GM21423 (cell line): ENCODE measurements at regions not wholly inside any gene's neighbourhood (a gene's known extent, or its start where the extent isn't known, plus 50 kb on each side); places are given as distances from the start of the nearest gene placed in this dataset.

ENCODE experiments used
- ATAC-seq: cut with Tn5 transposase; IDR thresholded peaks from one replicate; pipeline ENCODE4 v1.9.1; 2021; ENCODE audit warnings: mild to moderate bottlenecking, moderate library complexity; ENCODE audit not compliant: unreplicated experiment

DNA sequence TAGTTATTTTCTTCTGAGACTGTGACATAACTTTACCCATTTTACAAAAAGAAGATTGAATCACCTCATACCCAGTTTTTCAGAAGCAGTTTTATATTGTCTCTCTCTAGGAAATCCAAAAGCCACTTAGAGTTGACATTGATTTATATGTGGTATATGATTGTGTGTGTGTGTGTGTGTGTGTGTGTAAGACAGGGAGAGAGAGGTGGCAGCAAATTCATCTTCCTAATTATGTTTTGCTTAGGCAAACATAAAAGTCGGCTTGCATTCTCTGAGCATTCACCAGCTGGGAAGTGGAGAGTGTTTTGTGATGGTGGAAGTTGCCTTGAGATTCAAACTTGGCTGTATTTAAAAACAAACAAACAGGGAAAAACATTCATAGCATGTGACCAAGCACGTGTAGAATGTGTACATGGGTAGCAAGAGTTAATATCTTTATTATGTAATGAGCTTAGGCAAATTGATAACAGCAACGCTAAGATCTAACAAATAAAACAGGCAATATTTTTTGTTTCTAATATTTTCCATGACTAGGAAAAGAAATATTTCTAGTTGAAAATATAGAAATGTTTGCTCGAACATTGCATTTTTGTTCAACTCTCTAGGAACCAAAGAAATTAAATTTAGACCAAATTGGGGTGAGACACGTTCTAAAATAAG, 64.4 kb upstream of the IGF1R start:
- no peak for ATAC-seq

DNA sequence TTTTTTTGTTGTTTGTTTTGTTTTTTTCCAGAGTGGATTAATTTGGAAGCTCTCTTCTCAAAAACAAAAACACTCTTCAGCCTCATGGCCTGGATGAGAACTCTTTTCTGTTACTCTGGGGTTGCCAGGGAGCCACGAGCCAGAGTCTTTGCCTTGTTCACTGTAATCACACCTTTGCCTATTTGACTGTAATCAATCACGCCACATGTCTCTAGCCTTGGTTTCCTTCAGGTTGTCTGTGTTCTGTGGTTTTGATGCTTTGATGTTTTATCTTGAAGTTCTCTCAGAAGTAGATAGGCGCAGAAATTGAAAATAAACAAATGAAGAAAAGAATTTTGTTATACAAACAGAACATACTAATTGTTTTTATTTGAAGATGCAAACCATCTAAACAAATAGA, 62.3 kb upstream of the IGF1R start:
- ATAC-seq = no peak

DNA sequence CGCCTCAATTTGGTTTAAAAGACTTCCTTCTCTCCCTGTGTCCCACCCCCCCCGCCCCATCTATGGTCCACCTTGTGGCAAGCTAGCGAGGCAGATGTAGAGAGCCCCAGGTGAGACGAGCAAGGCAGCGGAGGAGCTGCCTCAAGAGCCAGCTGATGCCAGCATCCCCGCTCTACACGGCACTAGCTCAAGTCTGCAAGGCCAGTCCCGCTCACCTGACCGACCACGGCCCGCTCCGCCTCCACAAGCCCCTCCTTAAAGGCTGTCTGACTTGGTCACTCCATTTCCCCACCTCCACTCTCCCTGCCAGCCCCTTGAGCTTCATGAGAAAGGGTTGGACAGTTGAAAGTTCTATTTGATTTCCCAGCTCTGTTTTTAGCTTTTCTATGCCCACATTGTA, 56.2 kb upstream of the IGF1R start:
- ATAC-seq = no peak

DNA sequence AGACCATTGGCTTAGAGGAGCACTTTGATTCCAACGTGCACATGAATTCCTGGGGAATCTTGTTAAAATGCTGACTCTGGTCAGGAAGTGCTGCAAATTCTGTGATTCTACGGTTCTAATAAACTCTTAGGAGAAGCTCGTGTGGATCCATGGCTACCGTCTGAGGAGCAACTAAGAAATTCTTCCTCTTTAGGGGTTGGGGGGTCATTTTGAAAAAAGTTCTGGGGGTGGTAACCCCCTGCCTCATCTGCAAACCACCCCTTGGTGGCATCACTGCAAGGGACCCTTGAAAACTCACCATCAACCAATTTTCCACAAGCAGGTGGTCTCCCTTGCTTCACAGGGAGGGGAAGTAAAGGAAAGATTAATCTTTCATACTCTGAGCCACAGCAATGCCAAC, 52.2 kb upstream of the IGF1R start:
- ATAC-seq = no peak

DNA sequence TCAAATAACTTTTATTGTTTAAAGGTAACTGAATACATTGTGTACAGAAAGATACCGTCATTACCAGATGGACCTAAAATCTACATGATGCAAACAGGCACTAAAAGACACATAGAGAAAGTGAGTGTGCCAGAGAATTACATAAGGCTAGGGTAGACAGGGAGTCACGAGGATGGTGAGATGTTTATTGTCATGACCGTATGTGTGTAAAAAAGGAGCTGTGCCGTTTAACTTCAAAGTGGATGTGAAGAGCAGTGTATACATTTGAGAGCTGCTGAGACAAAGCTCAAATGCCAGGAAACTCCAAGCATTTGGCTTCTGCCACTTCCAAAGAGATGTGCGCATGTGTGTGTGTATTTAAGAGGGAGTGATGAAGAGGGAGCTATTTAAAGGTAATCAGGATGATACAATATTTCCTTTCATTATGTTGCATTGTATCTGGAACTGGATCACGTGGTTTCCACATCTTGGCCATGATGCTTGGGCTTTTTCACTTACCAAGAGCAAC, 51.4 kb upstream of the IGF1R start:
- no peak for ATAC-seq

DNA sequence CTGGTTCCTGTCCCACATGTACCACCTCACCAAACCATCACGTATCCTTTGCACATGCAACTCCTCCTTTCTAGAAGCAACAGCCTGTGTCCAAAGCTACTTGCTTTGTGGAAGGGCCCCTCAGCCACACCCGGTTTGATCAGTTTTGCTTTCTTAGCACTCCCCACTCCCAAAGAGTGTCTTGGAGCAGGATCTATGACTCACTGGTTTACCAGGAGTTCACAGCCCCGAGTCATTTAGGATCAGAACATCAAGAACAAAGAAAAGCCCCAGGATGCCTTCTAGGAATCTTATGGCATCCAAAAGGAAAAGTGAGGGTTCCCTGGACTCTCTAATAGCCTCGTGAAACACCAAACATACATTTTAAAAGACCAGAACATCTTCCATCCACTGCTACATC, 50.7 kb upstream of the IGF1R start:
- no peak for ATAC-seq
